Prostate gland (tissue), 2 donors: ENCODE measurements at regions not wholly inside any gene's neighbourhood (a gene's known extent, or its start where the extent isn't known, plus 50 kb on each side); places are given as distances from the start of the nearest gene placed in this dataset.
"Not testable (repeated sequence)": the region's sequence is repeated elsewhere in the genome, so short reads cannot be mapped to it uniquely, and the experiment has no call there.

Experiments
- DNase-seq: peaks from one replicate; pipeline ENCODE4 v3.0.0-alpha.2; 2019; ENCODE audit warnings: low spot score
- H3K27ac ChIP-seq, 2 donors: fragments of 200-600 bp; sonication (generic); 2 replicates each; pipeline ENCODE4 v1.5.1; 2017 to 2019
- H3K27me3 ChIP-seq: fragments of 200-600 bp; sonication (generic); replicated peaks from 2 replicates; pipeline ENCODE4 v1.5.1; 2019; ENCODE audit not compliant: insufficient read depth
- H3K36me3 ChIP-seq, 2 donors: fragments of 200-600 bp; sonication (generic); 1 replicate in 1 of 2; 2 replicates in 1 of 2; pipeline versions ENCODE4 v1.5.1 to v1.8.1; 2017 to 2019
- H3K4me1 ChIP-seq: fragments of 200-600 bp; sonication (generic); replicated peaks from 2 replicates; pipeline ENCODE4 v1.5.1; 2019
- H3K4me3 ChIP-seq, 2 donors: fragments of 200-600 bp; sonication (generic); 2 replicates each; pipeline ENCODE4 v1.5.1; 2017 to 2019
- H3K9me3 ChIP-seq: fragments of 200-600 bp; sonication (generic); 2 replicates; pipeline ENCODE4 v1.5.1; 2017
- CTCF ChIP-seq, 4 experiments: fragments of 200-600 bp in 2 of 4; fragments of 450-650 bp in 2 of 4; sonication (generic) in 2 of 4; IDR thresholded peaks; 1 replicate in 3 of 4; 2 replicates in 1 of 4; pipeline ENCODE4 v1.5.1; 2016 to 2019; ENCODE audit warnings: antibody characterized with exemption in 4 of 4, mild to moderate bottlenecking in 2 of 4, moderate library complexity in 2 of 4
- POLR2A ChIP-seq: fragments of 450-650 bp; IDR thresholded peaks from one replicate; pipeline ENCODE4 v1.6.1; 2016; ENCODE audit warnings: antibody characterized with exemption, mild to moderate bottlenecking
- POLR2AphosphoS5 ChIP-seq: sonication (generic); formaldehyde crosslinking; IDR thresholded peaks from one replicate; pipeline ENCODE4 v1.6.1; 2017; ENCODE audit warnings: antibody characterized with exemption
- WGBS: methylation state at CpG from one replicate; pipeline ENCODE4 v1.1.5; 2018; 5-methylcytosine and 5-hydroxymethylcytosine counted together
- intact Hi-C: fragments of 100-400 bp; cut with DNase I; formaldehyde crosslinking; loops from one replicate; pipeline ENCODE4 v1.14.2; 2022

- TF ChIP-seq POLR2A (no peak), CTCF (IDR thresholded peaks at IDR 0.05) (no peak), POLR2AphosphoS5 (no peak)
- H3K36me3 ChIP-seq: no peaks in the 10 kb centered on the region
- no peaks in the 10 kb centered on the region for H3K4me1 ChIP-seq
- H3K27ac ChIP-seq: no peak overlapping the region
- H3K27me3 ChIP-seq: no peaks in the 10 kb centered on the region
- no peak overlapping the region for H3K4me3 ChIP-seq
- DNase-seq: no peak
- intact Hi-C loops: no loop called here
- 55% methylated on average over 4 of the region's 4 CpGs for WGBS
- no peaks in the 10 kb centered on the region for H3K9me3 ChIP-seq
Observed at GRCh38 chr9:73962792-73963191, 534.3 kb upstream of the RORB start.

GRCh38 chr9:73969936-73970335 is 527.2 kb upstream of the RORB start:
- no peaks in the 10 kb centered on the region for H3K36me3 ChIP-seq
- no peaks in the 10 kb centered on the region for H3K9me3 ChIP-seq
- H3K27me3 ChIP-seq: no peaks in the 10 kb centered on the region
- H3K27ac ChIP-seq: no peak overlapping the region
- 100% methylated on average over 1 of the region's 1 CpG for WGBS
- H3K4me3 ChIP-seq: no peak overlapping the region
- DNase-seq: no peak
- no peaks in the 10 kb centered on the region for H3K4me1 ChIP-seq
- intact Hi-C loops: no loop called here
- no peak for TF ChIP-seq POLR2A
- TF ChIP-seq CTCF (IDR thresholded peaks at IDR 0.05): no peak
- no peak for TF ChIP-seq POLR2AphosphoS5

- H3K4me1 ChIP-seq, intact Hi-C loops, H3K36me3 ChIP-seq, DNase-seq, H3K9me3 ChIP-seq, H3K27me3 ChIP-seq, H3K27ac ChIP-seq, H3K4me3 ChIP-seq: not testable (repeated sequence)
- 88% methylated on average over 3 of the region's 3 CpGs for WGBS
Observed at GRCh38 chr9:73976424-73976823, 520.7 kb upstream of the RORB start.

GRCh38 chr9:73979894-73980264 is 517.3 kb upstream of the RORB start:
- no peaks in the 10 kb centered on the region for H3K4me1 ChIP-seq
- H3K4me3 ChIP-seq: no peak overlapping the region
- no peak for DNase-seq
- no peaks in the 10 kb centered on the region for H3K36me3 ChIP-seq
- H3K9me3 ChIP-seq: no peaks in the 10 kb centered on the region
- 48% methylated on average over 3 of the region's 3 CpGs for whole genome bisulfite sequencing
- no peak overlapping the region for H3K27ac ChIP-seq
- intact Hi-C loops: no loop called here
- no peak for TF ChIP-seq CTCF (IDR thresholded peaks at IDR 0.05)
- no peaks in the 10 kb centered on the region for H3K27me3 ChIP-seq

GRCh38 chr9:73980754-73981153 is 516.4 kb upstream of the RORB start:
- intact Hi-C loops: no loop called here
- no peak overlapping the region for H3K27ac ChIP-seq
- no peaks in the 10 kb centered on the region for H3K27me3 ChIP-seq
- TF ChIP-seq CTCF (IDR thresholded peaks at IDR 0.05) (no peak), POLR2AphosphoS5 (no peak), POLR2A (no peak)
- no peaks in the 10 kb centered on the region for H3K36me3 ChIP-seq
- H3K4me3 ChIP-seq: no peak overlapping the region
- DNase-seq: no peak
- H3K9me3 ChIP-seq: no peaks in the 10 kb centered on the region
- no peaks in the 10 kb centered on the region for H3K4me1 ChIP-seq

- WGBS: 73% methylated on average over 4 of the region's 4 CpGs
- H3K4me1 ChIP-seq: no peaks in the 10 kb centered on the region
- H3K4me3 ChIP-seq: no peak overlapping the region
- no peak for DNase-seq
- no peaks in the 10 kb centered on the region for H3K36me3 ChIP-seq
- no peak overlapping the region for H3K27ac ChIP-seq
- H3K27me3 ChIP-seq: no peaks in the 10 kb centered on the region
- H3K9me3 ChIP-seq: no peaks in the 10 kb centered on the region
- intact Hi-C loops: no loop called here
- TF ChIP-seq CTCF (IDR thresholded peaks at IDR 0.05) (no peak), POLR2AphosphoS5 (no peak), POLR2A (no peak)
Observed at GRCh38 chr9:73981405-73981804, 515.7 kb upstream of the RORB start.
